Right lobe of liver (tissue), 4 donors: ENCODE measurements at regions not wholly inside any gene's neighbourhood (a gene's known extent, or its start where the extent isn't known, plus 50 kb on each side); places are given as distances from the start of the nearest gene placed in this dataset.

Source experiments
- CTCF ChIP-seq, 4 donors: fragments of 200-600 bp in 3 of 4; fragments of 450-650 bp in 1 of 4; IDR thresholded peaks; one replicate each; pipeline versions ENCODE4 v1.5.1 to v1.8.0; 2016 to 2022; ENCODE audit warnings: antibody characterized with exemption in 4 of 4, mild to moderate bottlenecking in 2 of 4
- POLR2A ChIP-seq: fragments of 450-650 bp; IDR thresholded peaks from one replicate; pipeline ENCODE4 v1.6.1; 2017; ENCODE audit warnings: antibody characterized with exemption, mild to moderate bottlenecking
- donor health status: DM: no; HTN: no; CAD: no.
- donor health status: DM: no; HTN: no; CAD: no.
- donor health status: DM: no; HTN: yes; CAD: no.

- TF ChIP-seq CTCF (IDR thresholded peaks at IDR 0.05) (no peak), POLR2A (no peak)
Measured at GRCh38 chr6:74284284-74284683, 588.3 kb downstream of the CD109 start.
